ENCODE measurements at regions not wholly inside any gene's neighbourhood (a gene's known extent, or its start where the extent isn't known, plus 50 kb on each side); places are given as distances from the start of the nearest gene placed in this dataset.
"Not testable (repeated sequence)": the region's sequence is repeated elsewhere in the genome, so short reads cannot be mapped to it uniquely, and the experiment has no call there.

DNA sequence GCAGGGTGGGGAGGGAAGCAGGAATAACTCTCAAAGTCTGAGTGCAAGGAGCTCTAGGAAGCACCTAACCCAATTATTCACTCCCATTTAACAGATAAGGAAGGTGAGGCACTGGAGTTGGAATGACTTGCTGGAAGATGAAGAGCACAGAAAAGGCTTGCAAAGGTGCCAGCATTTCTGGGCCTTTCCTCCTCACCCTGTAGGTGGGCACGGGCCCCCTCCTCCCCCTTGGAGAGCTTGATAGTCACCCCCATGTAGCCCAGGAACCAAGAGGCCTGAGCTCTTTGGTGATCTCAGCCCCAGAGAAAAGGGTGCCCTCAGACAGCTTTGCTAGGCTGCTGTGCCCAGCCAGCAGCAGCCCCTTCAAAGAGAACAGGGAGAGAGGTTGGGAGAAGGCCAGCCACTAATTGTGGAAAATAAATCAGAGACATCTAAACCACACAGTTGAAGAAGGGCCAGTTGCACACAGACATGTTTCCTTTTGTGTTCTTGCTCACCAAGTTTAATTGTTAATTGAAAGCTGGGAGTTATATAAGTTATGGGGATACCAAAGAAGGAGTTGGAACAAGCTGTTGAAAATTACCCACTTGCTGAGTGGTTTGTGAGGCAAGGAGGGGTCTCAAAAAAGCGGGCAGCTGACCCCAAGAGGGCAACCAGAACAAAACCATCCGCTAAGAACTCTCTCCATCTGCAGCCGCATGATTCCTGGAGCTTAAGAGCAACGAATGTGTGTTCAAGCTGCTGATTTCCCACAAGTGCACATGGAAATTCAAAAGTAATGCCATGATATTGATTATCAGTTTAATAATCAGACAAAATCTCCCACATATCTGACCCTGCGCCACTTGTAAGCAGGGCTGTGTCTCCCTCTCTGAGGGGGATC lies 77.0 kb downstream of the MRPL14 start:
- no peak for DNase-seq (ENCODE audit: low read depth)

DNA sequence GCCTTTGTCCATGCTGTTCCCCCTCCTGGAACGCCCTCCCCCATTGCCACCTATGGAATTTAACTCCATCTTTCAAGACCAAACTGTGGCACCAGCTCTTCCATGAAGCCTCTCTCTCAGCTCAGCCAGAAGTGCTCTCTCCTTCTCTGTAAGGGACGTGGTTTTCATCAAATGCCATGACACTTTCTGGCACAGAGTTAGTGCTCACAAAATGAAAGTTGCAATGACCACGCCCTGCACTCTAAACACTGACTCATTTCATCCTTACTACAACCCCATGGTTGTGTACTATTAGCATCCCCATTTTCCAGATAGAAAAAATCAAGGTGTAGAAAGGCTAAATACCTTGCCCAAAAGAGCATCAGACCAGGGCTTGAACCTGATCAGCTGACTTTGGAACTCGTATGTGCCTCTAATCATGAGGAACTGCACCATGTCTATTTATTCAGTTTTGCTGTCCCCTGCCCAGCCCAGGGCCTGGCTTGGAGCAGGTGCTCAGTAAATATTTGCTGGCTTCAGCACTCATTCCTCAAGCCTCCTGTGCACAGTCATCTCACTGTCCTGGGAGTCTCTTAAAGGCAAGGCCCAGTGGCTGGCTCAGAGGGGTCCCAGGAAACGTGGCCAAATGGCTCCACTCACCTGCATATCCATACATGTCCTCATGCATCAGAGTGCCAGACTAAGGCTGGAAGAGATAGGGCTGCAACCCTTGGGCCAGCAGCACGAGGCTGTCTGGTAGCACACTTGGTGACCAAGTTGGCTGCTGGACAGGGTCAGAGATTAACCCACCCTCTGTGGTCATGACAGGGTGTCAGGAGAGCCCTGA lies 77.9 kb downstream of the MRPL14 start:
- DNase-seq (ENCODE audit: low read depth), result no peak

DNA sequence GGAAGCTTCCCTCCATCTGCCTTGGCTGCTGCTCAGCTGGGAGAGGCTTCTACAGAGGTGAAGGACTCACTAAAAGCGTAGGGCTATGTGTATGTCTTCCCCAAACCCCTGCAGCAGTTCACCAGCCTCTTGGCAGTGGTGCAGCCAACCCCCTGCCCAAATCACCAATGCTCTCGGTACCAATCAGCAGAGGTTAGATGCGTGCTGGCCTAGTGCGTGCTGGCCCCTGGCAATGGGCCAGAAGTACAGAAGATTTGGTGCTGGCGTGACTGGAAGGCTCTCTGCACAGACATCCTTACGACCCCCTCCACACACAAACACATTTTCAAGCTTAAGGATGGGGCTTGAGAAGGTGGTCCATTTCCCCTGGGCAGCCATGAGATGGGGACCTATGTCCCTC lies 79.0 kb downstream of the MRPL14 start:
- no peak for DNase-seq (ENCODE audit: low read depth)

DNA sequence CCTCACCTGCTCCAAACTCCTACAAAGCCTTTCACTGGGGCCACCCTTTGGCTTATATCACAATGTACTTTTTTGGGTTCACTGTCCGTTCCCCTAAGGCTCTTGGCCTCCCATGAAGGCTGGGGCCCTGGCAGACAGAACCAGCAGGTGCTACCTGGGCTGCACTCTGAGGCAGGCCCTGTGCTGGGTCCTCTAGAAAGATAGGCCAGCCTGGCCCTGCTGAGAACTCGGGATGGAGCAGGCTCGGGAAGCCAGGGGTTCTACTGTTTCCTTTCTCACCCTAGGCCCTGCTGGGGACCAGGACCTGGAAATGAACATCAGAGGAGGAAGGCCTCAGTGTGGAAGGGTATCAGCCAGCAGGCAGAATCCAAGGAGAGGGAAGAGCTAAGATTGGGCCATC lies 79.5 kb downstream of the MRPL14 start:
- no peak for DNase-seq (ENCODE audit: low read depth)

DNA sequence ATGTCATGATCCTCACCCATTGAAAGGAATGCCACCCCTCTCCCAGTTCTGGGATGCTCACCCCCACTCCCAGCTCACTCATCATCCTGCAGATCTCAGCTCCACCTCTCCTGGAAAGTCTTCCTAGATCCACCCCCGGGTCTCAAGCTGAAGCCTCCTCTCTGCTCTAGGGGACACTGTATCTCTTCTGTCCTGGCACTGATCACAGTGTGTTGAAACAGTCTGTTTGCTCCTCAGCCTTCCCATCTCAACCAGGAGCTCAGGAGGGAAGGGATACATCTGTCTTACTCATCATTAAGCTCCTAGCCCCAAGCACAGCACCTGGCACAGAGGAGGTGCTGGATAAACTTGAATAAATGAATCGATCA lies 80.1 kb downstream of the MRPL14 start:
- no peak for DNase-seq (ENCODE audit: low read depth)

DNA sequence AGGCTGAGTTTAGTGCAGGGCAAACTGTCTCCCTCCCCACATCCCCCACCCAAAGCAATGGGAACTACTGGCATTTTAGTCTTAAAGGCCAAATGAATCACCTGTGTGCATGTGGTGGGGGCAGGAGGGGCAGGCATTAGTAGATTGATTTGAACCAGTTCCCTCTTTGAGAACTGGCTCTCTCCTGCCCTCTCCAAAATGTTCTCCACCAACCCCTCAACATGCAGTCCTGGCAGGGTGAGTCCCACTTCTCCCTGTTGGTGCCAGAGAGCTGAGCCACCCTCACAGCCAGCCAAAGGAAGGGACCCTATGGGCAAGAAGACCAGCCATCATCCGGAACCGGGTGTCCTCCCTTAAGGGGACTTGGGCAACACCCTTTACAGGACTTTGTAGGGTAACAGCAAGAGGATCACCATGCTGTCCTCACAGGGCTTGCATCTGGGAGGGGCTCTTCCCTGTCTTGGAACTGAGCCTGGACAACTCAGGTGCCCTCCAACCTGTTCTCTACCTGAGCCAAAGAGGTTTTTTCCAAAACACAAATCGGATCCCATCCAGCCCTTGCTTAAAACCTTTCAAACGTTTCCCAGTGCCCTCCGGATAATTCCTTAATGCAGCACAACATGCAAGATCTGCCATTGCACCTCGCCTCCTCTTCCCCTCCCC lies 80.6 kb downstream of the MRPL14 start:
- DNase-seq (ENCODE audit: low read depth), result no peak

DNA sequence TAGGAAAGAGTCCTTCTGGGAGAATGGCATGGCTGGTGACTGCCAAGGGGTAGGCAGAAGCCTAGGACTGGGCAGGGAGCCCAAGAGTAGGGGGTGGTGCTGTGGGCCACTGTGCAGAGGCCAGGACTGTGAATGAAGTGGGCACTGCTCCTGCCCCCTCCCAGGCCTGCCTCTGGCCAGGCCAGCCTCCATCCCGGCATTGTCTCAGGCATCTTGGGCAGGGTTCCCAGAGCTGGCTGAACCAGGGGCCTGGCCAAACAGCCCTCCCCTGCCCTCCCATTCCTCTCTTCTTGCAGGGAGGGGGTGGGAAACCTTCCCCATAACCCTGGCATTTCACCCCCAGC lies 81.6 kb downstream of the MRPL14 start:
- no peak for DNase-seq (ENCODE audit: low read depth)

DNA sequence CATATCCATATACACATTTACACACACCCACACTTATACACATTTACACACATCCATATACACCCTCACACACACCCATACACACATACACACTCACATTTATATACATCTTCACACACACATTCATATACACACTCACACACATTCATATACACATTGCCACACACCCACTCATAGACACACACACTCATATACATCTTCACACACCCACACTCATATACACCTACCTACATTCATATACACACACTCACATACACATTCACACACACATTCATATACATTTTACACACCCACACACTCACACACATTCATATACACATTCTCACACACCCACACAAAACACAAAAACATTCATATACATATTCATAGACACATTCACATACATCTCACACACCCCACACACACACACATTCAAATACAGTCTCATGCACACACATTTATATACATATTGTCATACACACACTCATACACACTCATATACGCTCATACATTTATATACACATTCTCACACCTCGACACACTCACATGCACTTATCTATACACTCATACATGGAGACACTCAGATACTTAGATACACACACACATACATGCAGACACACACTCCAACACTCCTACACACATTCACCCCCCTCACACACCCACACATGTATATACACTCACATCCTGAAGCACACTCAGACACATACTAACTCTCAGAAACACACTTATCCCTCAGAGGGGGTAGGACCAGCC lies 82.1 kb downstream of the MRPL14 start:
- no peak for DNase-seq (ENCODE audit: low read depth)

DNA sequence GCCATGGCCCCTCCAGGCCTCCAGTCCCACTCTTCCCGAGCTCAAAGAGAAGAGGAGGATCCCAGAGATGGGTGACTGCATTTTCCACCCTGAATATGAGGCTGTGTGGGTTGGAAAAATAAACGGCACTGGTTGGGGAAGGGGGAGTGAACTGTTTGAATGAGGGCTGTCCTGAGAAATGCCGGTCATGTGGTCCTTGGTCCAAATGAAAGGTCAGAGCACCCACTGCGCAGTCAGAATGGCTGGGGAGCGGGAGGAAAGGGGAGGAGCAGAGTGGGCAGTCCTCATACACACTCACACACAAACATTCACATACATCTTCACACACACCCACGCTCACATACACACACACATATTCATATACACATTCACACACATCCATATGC lies 83.1 kb downstream of the MRPL14 start:
- DNase-seq (ENCODE audit: low read depth), result no peak

DNA sequence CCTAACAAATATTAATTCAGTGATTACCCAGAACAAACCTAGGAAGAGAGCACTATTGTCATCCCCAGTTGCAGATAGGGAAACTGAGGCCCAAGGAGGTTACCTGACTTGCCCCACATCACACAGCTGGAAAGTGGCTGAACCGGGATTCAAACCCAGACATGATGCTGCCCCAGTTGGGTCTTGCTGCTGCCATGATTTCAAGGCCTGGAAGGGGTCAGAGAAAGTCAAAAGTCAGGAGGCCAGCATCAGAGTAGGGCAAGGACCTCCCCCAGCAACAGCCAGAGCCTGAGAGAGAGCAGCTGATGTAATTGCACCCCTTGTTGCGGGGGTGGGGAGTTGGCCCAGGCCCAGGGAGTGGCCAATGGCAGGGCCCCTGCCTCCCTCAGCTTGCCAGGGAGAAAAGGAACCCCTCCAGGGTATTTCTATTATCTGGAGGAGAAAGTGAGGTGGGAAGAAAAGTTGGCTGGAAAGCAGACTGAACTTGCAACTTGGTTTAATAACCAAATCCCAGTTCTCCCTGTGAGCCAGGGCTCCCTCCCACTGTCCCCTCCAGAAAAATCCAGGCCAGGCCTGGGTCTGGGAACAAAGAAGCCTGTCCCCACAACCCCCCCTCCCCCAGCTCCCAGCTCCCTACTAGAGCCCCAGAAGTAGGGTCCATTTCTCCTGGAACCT lies 83.6 kb downstream of the MRPL14 start:
- no peak for DNase-seq (ENCODE audit: low read depth)

DNA sequence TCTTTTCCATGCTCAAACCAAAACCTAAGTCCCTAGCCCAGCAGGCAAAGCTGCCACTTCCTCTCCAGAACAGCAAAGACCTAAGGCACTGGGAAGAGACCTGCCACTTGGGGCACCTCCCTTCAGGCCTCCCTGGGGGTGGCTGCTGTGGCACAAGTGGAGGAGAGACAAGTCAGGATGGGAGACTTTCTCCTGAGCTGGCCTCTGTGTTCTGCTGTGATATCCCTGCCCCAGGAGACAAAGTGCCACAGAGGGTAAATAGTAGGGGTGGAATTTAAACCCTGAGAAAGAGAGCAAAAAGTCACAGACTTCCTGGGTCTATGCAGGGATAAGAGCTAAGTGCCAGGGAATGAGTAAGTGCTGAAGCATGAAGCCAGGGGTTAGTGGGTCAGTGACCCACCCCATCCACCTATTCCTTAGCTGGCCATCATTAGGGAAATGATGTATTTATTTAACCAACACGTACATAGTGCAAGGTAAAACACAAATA lies 84.2 kb downstream of the MRPL14 start:
- DNase-seq (ENCODE audit: low read depth), result no peak

DNA sequence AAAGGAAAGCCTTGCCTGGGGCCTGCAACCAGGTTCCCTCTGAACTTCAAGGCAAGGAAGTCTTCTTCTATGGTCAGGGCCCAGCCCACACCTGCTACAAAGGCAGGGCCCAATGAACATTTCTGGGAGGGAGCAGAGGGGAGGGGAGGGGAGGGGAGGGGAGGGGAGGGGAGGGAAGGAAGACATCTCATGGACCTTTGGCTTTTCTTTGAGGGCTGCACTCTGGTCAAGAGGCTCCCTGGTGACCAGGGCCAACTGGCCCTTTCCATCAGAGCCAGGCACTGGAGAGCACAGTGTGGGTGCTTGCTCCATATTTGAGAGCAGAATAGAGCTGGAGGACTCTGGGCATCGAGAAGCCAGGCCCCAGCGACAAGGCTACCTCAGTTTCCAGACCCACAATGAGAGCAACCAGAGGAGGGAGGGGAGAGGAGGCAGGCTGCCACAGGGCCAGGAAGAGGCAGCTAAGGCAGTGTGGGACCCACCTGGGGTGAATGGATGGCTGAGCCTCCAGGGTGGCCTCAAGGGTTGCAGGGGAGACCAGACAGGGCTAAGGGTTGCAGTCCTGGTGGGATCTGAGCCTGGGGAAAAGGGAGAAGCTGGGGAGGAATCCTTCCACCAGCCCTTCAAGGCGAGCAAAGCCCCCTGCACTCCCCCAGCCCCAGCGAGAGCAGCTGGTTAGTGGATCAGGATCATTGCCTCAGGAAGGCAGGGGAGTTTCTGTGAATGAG lies 84.8 kb downstream of the MRPL14 start:
- DNase-seq (ENCODE audit: low read depth), result no peak

DNA sequence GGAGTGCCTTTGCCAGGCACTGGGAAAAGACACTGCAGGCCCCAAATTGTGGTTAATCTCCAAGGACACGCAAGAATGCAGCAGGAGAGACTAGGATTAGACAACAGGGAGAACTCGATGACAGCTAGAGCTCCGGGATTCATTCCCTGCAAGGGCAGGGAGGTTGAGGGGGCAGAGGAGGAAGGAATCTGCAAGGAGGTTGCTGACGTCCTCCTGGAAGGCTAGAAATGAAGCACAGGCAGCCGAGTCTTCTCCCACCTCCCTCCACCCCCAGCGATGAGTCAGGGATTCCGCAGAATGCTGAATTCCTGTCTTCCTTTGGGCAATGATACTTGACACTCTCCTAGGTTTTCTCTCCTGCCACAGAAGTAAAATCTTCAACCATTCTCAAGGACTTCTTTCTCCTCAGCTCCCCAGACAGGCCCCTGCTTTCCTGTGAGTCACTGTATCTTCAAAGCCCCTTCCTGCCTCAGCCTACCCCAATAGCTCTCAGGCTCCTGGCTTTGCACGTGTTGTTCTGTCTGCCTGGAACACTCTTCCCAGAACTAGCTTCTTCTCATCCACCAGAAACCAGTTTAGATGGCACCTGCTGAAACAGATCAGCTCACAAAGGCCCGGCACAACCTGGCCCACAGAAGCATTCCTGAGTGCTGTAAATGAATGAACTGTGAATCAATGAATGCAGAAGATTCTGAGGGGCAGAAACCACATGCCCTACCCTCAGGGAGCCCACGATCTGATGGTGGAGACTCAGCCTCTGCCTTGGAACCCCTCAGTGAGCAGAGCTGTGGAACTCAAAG lies 85.6 kb downstream of the MRPL14 start:
- no peak for DNase-seq (ENCODE audit: low read depth)

DNA sequence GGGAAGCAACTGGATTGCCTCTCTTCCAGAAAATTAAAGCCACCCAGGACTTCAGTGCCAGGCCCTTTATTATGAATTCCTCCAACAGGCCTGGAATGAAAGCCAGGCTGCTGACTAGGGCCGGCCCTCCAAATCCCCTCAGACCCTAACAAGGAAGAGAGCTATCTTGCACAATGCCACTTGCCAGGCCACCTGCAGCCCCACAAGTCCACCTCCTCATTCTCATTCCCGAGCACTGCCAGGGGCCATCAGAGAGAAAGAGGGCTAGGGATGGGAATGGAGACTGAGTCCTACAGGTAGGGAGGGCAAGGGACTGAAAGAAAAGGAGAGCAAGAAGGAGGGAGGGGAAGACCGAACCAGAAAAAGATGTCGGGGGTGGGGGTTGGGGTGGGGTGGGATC lies 86.5 kb downstream of the MRPL14 start:
- no peak for DNase-seq (ENCODE audit: low read depth)

DNA sequence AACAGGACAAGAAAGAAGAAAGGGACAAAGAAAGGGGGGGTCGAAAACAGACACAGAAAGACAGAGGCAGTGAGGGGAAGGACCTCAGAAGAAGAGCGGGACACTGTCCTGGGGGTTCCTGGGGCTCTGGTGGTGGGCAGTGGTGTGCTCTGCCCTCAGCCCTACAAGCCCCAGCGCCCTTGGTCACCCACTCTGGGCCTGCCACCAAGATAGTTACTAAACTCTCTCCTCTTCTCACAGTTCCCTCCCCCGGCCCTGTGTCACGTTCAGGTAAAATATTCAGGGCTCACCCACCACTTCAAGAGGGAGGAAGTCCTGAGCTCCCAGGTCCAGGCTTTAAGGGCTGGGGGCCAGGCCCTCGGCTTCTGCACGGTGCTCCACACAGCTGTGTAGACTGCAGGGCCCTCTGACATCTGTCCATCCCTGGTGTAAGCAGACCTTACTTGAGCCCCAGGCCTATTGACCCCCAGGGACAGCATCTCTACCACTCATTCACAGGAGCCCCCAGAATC lies 87.4 kb downstream of the MRPL14 start:
- no peak for DNase-seq (ENCODE audit: low read depth)

DNA sequence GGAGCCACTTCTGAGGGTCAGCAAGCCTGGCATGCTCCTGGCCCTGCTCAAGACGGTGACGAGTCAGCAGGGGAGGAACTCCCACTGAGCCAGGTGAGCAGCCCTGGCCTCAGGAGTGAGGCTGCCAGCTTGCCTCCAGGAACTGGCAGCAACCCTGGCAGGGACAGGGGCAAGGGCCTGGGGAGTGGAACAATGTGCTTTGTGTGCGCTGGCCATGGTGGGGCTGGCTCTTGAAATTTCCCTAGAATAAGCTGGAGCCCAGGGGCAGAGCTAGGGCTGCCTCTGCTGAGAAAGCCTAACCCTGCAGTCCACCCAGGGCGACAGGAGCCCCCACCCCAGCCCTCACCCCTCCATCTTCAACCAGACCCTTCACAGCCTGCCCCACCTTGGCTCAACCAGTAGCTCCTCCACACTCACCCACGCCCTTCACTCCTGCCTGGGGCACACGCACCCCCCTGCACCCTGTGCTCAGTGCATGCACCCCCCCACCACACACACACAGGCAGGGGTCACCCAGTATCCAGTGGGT lies 88.0 kb downstream of the MRPL14 start:
- DNase-seq (ENCODE audit: low read depth), result no peak

DNA sequence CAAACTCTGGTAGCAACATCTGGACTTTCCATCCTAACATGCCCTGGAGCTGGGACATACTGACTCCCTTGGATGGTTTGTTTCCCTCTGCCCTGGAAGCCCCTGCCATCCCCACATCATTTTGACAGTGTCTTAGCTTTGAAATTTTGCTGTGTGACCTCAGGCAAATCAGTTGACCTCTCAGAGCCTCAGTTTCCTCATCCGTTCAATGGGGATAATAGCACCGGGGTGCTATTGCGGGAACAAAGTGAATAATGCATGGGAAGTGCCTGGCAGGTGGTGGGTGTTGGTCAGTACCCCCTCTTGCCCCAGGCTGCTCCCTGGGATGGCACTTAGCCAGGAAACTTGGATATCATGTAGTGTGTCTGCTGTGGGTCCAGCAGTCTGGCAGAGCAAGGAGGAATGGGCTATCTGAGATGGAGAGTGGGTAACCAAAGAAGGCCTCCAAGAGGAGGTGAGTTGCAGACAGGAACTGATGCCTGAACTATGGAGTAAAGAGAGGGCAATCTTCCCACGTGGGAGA lies 88.6 kb downstream of the MRPL14 start:
- DNase-seq (ENCODE audit: low read depth), result no peak

DNA sequence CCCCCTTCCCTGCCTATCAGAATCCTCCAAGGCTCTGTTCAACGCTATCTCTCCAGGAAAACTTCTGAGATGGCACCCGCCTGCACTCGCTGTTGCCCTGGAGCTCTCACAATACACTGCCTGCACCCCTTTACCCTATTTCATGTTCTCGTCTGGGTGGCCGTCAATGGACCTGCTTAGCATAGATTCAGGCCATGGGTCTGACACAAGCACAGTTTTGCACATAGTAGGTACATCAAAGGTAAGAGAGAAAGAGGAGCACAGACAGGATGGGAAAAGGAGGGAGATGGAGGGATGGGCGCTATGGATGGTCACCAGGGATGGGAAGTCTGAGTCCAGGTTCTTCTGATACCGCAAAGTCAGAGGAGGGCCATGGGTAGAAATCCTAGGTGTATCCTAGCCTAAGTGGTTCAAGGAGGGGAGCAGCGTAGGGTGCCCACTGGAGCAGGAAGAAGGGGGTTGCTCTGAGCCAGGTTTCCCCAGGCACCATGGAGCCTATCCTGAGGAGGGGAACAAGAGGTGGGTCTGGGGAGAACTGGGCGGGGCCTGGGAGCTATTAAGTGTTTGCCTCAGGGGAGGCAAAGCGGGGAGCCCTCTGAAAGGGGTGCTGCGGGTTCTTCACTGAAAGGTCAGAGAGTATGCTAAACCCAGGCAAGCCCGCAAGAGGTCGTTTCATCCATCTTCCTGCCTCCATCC lies 89.3 kb downstream of the MRPL14 start:
- no peak for DNase-seq (ENCODE audit: low read depth)

DNA sequence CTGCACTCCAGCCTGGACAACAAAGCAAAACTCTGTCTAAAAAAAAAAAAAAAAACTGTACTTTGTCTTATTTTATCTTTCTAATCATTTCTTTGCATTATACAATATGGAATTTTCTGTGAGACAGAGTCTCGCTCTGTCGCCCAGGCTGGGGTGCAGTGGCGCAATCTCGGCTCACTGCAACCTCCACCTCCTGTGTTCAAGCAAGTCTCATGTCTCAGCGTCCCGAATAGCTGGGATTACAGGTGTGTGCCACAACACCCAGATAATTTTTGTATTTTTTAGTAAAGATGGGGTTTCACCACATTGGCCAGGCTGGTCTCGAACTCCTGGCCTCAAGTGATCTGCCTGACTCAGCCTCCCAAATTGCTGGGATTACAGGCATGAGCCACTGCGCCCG lies 90.0 kb downstream of the MRPL14 start:
- not testable (repeated sequence) for DNase-seq (ENCODE audit: low read depth)
